PC-3 (cell line): ENCODE measurements at regions not wholly inside any gene's neighbourhood (a gene's known extent, or its start where the extent isn't known, plus 50 kb on each side); places are given as distances from the start of the nearest gene placed in this dataset.

Source experiments
- ATAC-seq: fragments of 200-7000 bp; cut with Tn5 transposase; 2 replicates; pipeline ENCODE4 v1.9.1; 2020; ENCODE audit warnings: mild to moderate bottlenecking, moderate library complexity
- BruUV-seq: library from RNA; stranded (reverse); fragments of 400-500 nt; replicated peaks from 2 replicates; lab custom pipeline; 2021; lab: Mats Ljungman, UMichigan
- CTCF ChIA-PET: fragments of 300-600 bp; sonication (Branson Sonifier 250); formaldehyde crosslinking; loops from one replicate; lab custom pipeline; 2022; ENCODE audit warnings: antibody characterized with exemption; lab: Charles Lee
- POLR2A ChIA-PET: fragments of 300-600 bp; sonication (Branson Sonifier 250); formaldehyde crosslinking; loops from one replicate; lab custom pipeline; 2022; ENCODE audit warnings: antibody characterized with exemption; ENCODE audit not compliant: unreplicated experiment; lab: Charles Lee
- DNase-seq: peaks from one replicate; pipeline ENCODE4 v3.0.0-alpha.2; 2015
- H2AFZ ChIP-seq: fragments of 300-600 bp; sonication (generic); 2 replicates; pipeline ENCODE4 v1.6.0; 2016; ENCODE audit warnings: antibody characterized with exemption, low read length
- H3F3A ChIP-seq: fragments of 300-600 bp; sonication (generic); one replicate; pipeline ENCODE4 v1.6.0; 2017; ENCODE audit warnings: antibody characterized with exemption, low read length, control low read depth, mild to moderate bottlenecking; ENCODE audit not compliant: unreplicated experiment
- H3K27ac ChIP-seq: fragments of 300-600 bp; sonication (generic); 2 replicates; pipeline ENCODE4 v1.5.1; 2016; ENCODE audit warnings: mild to moderate bottlenecking, low read length
- H3K27me3 ChIP-seq: fragments of 300-600 bp; sonication (generic); 2 replicates; pipeline ENCODE4 v1.6.1; 2016; ENCODE audit warnings: low read length, mixed read lengths
- H3K36me3 ChIP-seq: fragments of 300-600 bp; sonication (generic); 2 replicates; pipeline ENCODE4 v1.6.1; 2016; ENCODE audit warnings: low read depth, mixed run types, low read length, mixed read lengths
- H3K4me1 ChIP-seq: fragments of 300-600 bp; sonication (generic); 2 replicates; pipeline ENCODE4 v1.5.1; 2016; ENCODE audit warnings: low read length; ENCODE audit not compliant: insufficient read depth
- H3K4me2 ChIP-seq: fragments of 300-600 bp; sonication (generic); 2 replicates; pipeline ENCODE4 v1.6.0; 2016; ENCODE audit warnings: low read length
- H3K4me3 ChIP-seq: fragments of 300-600 bp; sonication (generic); 2 replicates; pipeline ENCODE4 v1.5.1; 2016; ENCODE audit warnings: mild to moderate bottlenecking, low read length, mixed read lengths
- H3K79me2 ChIP-seq: fragments of 300-600 bp; sonication (generic); 2 replicates; pipeline ENCODE4 v1.6.1; 2017; ENCODE audit warnings: low read length, mixed read lengths
- H3K9ac ChIP-seq: fragments of 300-600 bp; sonication (generic); 2 replicates; pipeline ENCODE4 v1.6.0; 2016; ENCODE audit warnings: mild to moderate bottlenecking, low read length
- H3K9me2 ChIP-seq: fragments of 300-600 bp; sonication (generic); replicated peaks from 2 replicates; pipeline ENCODE4 v1.6.1; 2016; ENCODE audit warnings: mixed run types, low read length, mixed read lengths
- H3K9me3 ChIP-seq: fragments of 300-600 bp; sonication (generic); 2 replicates; pipeline ENCODE4 v1.6.1; 2016; ENCODE audit warnings: low read length, mixed read lengths
- H4K20me1 ChIP-seq: fragments of 300-600 bp; sonication (generic); 2 replicates; pipeline ENCODE4 v1.6.1; 2016; ENCODE audit warnings: low read length, mixed read lengths
- EZH2 ChIP-seq: fragments of 300-600 bp; sonication (generic); IDR thresholded peaks from one replicate; pipeline ENCODE4 v1.6.1; 2017; ENCODE audit warnings: antibody characterized with exemption, mild to moderate bottlenecking, low read length; ENCODE audit not compliant: unreplicated experiment
- intact Hi-C: fragments of 100-400 bp; cut with micrococcal nuclease; formaldehyde crosslinking; loops from 2 replicates; pipeline ENCODE4 v1.9.0; 2023
- TF ChIP-seq, protein P1 (sequence below): fragments of 300-600 bp; sonication (generic); conservative IDR thresholded peaks from 2 replicates; pipeline ENCODE4 v1.5.1; 2017; ENCODE audit warnings: antibody characterized with exemption, low read depth, mild to moderate bottlenecking, low read length

DNA sequence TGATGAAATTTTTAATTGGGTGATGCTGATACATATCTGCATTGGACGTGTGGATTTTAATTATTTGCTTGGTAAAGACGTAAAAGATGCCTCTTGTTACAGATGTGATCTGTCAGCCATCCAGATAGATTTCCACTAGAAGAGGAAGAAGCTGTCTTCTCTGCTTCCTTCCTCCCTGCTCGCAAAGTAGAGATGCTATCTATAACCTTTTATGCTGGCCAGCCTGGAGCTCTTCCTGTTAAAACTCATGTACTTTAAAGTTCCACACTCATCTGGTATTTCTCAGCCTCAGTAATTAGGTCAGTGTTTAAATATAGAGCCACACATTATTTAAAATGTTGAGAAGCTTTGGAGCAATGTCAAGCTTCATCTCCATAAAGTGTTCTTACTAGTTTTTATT is 51.2 kb upstream of the TMEM229A start:
- CTCF ChIA-PET: no interaction called here
- intact Hi-C loops: no loop called here

More for the DNA sequence above, 51.2 kb upstream of the TMEM229A start:
- Histone ChIP-seq H3K27ac (no peak overlapping the region), H3F3A (no peaks in the 10 kb centered on the region), H3K9me3 (no peaks in the 10 kb centered on the region), H3K4me1 (peaks cover 9% of the 10 kb centered on the region; the same call in 1 of the 2 replicates), H3K27me3 (no peaks in the 10 kb centered on the region), H3K4me3 (no peak overlapping the region), H3K79me2 (no peaks in the 10 kb centered on the region), H3K9me2 (no peaks in the 10 kb centered on the region), H3K36me3 (no peaks in the 10 kb centered on the region), H3K4me2 (no peak overlapping the region), H2AFZ (no peak overlapping the region), H3K9ac (no peak overlapping the region), H4K20me1 (no peaks in the 10 kb centered on the region)
- ATAC-seq (no peak), DNase-seq (no peak)
- no peak for TF ChIP-seq EZH2
- TF ChIP-seq, protein P1, sequence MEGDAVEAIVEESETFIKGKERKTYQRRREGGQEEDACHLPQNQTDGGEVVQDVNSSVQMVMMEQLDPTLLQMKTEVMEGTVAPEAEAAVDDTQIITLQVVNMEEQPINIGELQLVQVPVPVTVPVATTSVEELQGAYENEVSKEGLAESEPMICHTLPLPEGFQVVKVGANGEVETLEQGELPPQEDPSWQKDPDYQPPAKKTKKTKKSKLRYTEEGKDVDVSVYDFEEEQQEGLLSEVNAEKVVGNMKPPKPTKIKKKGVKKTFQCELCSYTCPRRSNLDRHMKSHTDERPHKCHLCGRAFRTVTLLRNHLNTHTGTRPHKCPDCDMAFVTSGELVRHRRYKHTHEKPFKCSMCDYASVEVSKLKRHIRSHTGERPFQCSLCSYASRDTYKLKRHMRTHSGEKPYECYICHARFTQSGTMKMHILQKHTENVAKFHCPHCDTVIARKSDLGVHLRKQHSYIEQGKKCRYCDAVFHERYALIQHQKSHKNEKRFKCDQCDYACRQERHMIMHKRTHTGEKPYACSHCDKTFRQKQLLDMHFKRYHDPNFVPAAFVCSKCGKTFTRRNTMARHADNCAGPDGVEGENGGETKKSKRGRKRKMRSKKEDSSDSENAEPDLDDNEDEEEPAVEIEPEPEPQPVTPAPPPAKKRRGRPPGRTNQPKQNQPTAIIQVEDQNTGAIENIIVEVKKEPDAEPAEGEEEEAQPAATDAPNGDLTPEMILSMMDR: no peak
- BruUV-seq: no TSS peak
- POLR2A ChIA-PET: no interaction called here
